Caco-2 (cell line): ENCODE measurements at regions not wholly inside any gene's neighbourhood (a gene's known extent, or its start where the extent isn't known, plus 50 kb on each side); places are given as distances from the start of the nearest gene placed in this dataset.

ENCODE experiments used
- BruUV-seq: library from RNA; stranded (reverse); fragments of 400-500 nt; replicated peaks from 2 replicates; lab custom pipeline; 2021; lab: Mats Ljungman, UMichigan
- CTCF ChIA-PET: fragments of 300-600 bp; sonication (Branson Sonifier 250); formaldehyde crosslinking; loops from one replicate; lab custom pipeline; 2022; ENCODE audit warnings: antibody characterized with exemption; lab: Charles Lee
- POLR2A ChIA-PET: fragments of 300-600 bp; sonication (Branson Sonifier 250); formaldehyde crosslinking; loops from one replicate; lab custom pipeline; 2022; ENCODE audit warnings: antibody characterized with exemption; lab: Charles Lee
- DNase-seq, 2 experiments: peaks; one replicate each; pipeline versions ENCODE4 v3.0.0 to v3.0.0-alpha.2; 2020 to 2022
- H3K27me3 ChIP-seq: replicated peaks from 2 replicates; pipeline ENCODE4 v1.6.0; 2011; ENCODE audit warnings: low read length; ENCODE audit not compliant: control insufficient read depth, insufficient read depth
- H3K36me3 ChIP-seq: 2 replicates; pipeline ENCODE4 v1.5.1; 2011; ENCODE audit warnings: low read length; ENCODE audit not compliant: control insufficient read depth, insufficient read depth
- H3K4me1 ChIP-seq: fragments of 250-450 bp; sonication (Bioruptor Pico); 2 replicates; pipeline ENCODE4 v1.5.1; 2020; ENCODE audit warnings: mild to moderate bottlenecking
- H3K4me3 ChIP-seq: 2 replicates; pipeline ENCODE4 v1.5.1; 2011; ENCODE audit warnings: low read depth, mild to moderate bottlenecking, control low read depth, low read length
- H3K9me3 ChIP-seq: fragments of 250-450 bp; sonication (Bioruptor Pico); 2 replicates; pipeline ENCODE4 v1.5.1; 2020; ENCODE audit warnings: mild to moderate bottlenecking, moderate library complexity
- H3K27ac Mint-ChIP-seq: one replicate; pipeline ENCODE4 v1.8.0; 2022; ENCODE audit warnings: mixed read lengths; ENCODE audit not compliant: unreplicated experiment
- H3K27me3 Mint-ChIP-seq: one replicate; pipeline ENCODE4 v1.8.0; 2022; ENCODE audit warnings: mixed read lengths; ENCODE audit not compliant: insufficient read depth, unreplicated experiment
- H3K36me3 Mint-ChIP-seq: one replicate; pipeline ENCODE4 v1.8.0; 2022; ENCODE audit warnings: mild to moderate bottlenecking, mixed read lengths; ENCODE audit not compliant: insufficient read depth, unreplicated experiment
- H3K4me1 Mint-ChIP-seq: one replicate; pipeline ENCODE4 v1.8.0; 2022; ENCODE audit warnings: low read depth, mixed read lengths; ENCODE audit not compliant: unreplicated experiment
- H3K4me3 Mint-ChIP-seq: one replicate; pipeline ENCODE4 v1.8.0; 2022; ENCODE audit warnings: mild to moderate bottlenecking, moderate library complexity, mixed read lengths; ENCODE audit not compliant: unreplicated experiment
- H3K9me3 Mint-ChIP-seq: one replicate; pipeline ENCODE4 v1.8.0; 2022; ENCODE audit warnings: mixed read lengths; ENCODE audit not compliant: unreplicated experiment
- intact Hi-C: fragments of 100-400 bp; cut with micrococcal nuclease; formaldehyde crosslinking; loops from one replicate; pipeline ENCODE4 v1.10.0; 2022; ENCODE audit not compliant: unreplicated experiment
- TF ChIP-seq, protein P1 (sequence below), 2 experiments: fragments of 200-600 bp in 1 of 2; IDR thresholded peaks; 1 replicate in 1 of 2; 2 replicates in 1 of 2; pipeline versions ENCODE4 v1.5.1 to v1.8.0; 2011 to 2022; ENCODE audit warnings: antibody characterized with exemption in 1 of 2, control low read depth in 1 of 2, inconsistent platforms in 1 of 2, low read depth in 1 of 2, low read length in 1 of 2, mild to moderate bottlenecking in 1 of 2, moderate library complexity in 1 of 2; ENCODE audit not compliant: insufficient read depth in 1 of 2, severe bottlenecking in 1 of 2, unreplicated experiment in 1 of 2

GRCh38 chr2:19408592-19408991, 50.2 kb upstream of the OSR1 start:
- no peak for DNase-seq
- H3K36me3 ChIP-seq = no peaks in the 10 kb centered on the region
- TF ChIP-seq, protein P1, sequence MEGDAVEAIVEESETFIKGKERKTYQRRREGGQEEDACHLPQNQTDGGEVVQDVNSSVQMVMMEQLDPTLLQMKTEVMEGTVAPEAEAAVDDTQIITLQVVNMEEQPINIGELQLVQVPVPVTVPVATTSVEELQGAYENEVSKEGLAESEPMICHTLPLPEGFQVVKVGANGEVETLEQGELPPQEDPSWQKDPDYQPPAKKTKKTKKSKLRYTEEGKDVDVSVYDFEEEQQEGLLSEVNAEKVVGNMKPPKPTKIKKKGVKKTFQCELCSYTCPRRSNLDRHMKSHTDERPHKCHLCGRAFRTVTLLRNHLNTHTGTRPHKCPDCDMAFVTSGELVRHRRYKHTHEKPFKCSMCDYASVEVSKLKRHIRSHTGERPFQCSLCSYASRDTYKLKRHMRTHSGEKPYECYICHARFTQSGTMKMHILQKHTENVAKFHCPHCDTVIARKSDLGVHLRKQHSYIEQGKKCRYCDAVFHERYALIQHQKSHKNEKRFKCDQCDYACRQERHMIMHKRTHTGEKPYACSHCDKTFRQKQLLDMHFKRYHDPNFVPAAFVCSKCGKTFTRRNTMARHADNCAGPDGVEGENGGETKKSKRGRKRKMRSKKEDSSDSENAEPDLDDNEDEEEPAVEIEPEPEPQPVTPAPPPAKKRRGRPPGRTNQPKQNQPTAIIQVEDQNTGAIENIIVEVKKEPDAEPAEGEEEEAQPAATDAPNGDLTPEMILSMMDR (IDR thresholded peaks at IDR 0.05; ENCODE audit: insufficient read depth in 1 of 2, low read depth in 1 of 2, low read length in 1 of 2, severe bottlenecking in 1 of 2, unreplicated experiment in 1 of 2) = no peak
- Mint-ChIP-seq H3K27ac (no peak overlapping the region), H3K4me1 (no peaks in the 10 kb centered on the region), H3K36me3 (no peaks in the 10 kb centered on the region), H3K27me3 (peaks cover 7% of the 10 kb centered on the region), H3K4me3 (no peak overlapping the region), H3K9me3 (no peaks in the 10 kb centered on the region)
- no peaks in the 10 kb centered on the region; the same call in 1 of the 2 replicates for H3K9me3 ChIP-seq
- ChIA-PET CTCF (no interaction called here), POLR2A (no interaction called here)
- no peaks in the 10 kb centered on the region for H3K4me1 ChIP-seq
- no peak overlapping the region for H3K4me3 ChIP-seq
- intact Hi-C loops = no loop called here
- no TSS peak for BruUV-seq
- peaks cover 2% of the 10 kb centered on the region; the same call in 1 of the 2 replicates for H3K27me3 ChIP-seq
